Parathyroid adenoma (tissue), 2 donors: ENCODE measurements at regions not wholly inside any gene's neighbourhood (a gene's known extent, or its start where the extent isn't known, plus 50 kb on each side); places are given as distances from the start of the nearest gene placed in this dataset.
A peak's percentile ranks its signal among the peaks of the same experiment; 100 is the strongest.

Experiments used
- H2AFZ ChIP-seq: fragments of 300-600 bp; sonication (generic); one replicate; pipeline ENCODE4 v1.7.0; 2017; ENCODE audit warnings: antibody characterized with exemption, mild to moderate bottlenecking
- H3K27ac ChIP-seq: fragments of 300-600 bp; sonication (generic); one replicate; pipeline ENCODE4 v1.7.0; 2017
- H3K27me3 ChIP-seq: fragments of 300-600 bp; sonication (generic); one replicate; pipeline ENCODE4 v1.7.0; 2017; ENCODE audit warnings: low read length; ENCODE audit not compliant: control insufficient read depth, insufficient read depth
- H3K36me3 ChIP-seq: fragments of 300-600 bp; sonication (generic); one replicate; pipeline ENCODE4 v1.7.0; 2017; ENCODE audit warnings: low read length; ENCODE audit not compliant: control insufficient read depth, insufficient read depth
- H3K4me1 ChIP-seq: fragments of 300-600 bp; sonication (generic); one replicate; pipeline ENCODE4 v1.7.0; 2017; ENCODE audit warnings: control low read depth
- H3K4me2 ChIP-seq: fragments of 300-600 bp; sonication (generic); one replicate; pipeline ENCODE4 v1.7.0; 2017; ENCODE audit warnings: low read length
- H3K4me3 ChIP-seq: fragments of 300-600 bp; sonication (generic); one replicate; pipeline ENCODE4 v1.7.0; 2017; ENCODE audit warnings: low read depth, low read length
- H3K79me2 ChIP-seq: fragments of 300-600 bp; sonication (generic); one replicate; pipeline ENCODE4 v1.7.0; 2017; ENCODE audit warnings: control low read depth
- H3K9ac ChIP-seq: fragments of 300-600 bp; sonication (generic); one replicate; pipeline ENCODE4 v1.7.0; 2017; ENCODE audit warnings: mild to moderate bottlenecking
- H3K9me3 ChIP-seq: fragments of 300-600 bp; sonication (generic); one replicate; pipeline ENCODE4 v1.7.0; 2017; ENCODE audit warnings: low read length; ENCODE audit not compliant: control insufficient read depth
- TF ChIP-seq, protein P1 (sequence below): fragments of 300-600 bp; sonication (generic); IDR thresholded peaks from one replicate; pipeline ENCODE4 v1.7.0; 2017; ENCODE audit warnings: antibody characterized with exemption, mild to moderate bottlenecking
- donor health status: primary hyperparathyroidism.

DNA sequence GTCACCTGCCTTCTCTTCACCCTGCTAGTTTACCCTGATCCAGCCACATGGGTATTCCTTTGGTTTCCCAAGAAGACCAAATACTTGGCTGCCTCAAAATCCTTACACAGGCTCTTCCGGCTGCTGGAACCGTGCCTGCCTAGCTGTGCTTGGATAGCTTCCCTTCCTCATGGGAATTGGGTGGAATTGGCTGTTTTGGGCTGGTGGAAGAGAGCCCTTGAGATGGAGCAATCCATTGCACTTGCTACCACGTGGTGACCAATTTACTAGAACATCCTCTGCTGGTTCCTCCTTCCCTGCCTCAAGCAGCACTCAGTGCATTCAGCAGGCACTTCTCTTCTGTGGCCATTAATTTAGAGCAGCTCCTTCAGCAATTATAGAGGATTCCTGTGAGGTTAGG lies 119.3 kb upstream of the AP1S2 start:
- no peaks in the 10 kb centered on the region for H3K4me1 ChIP-seq
- H3K79me2 ChIP-seq = no peaks in the 10 kb centered on the region
- H2AFZ ChIP-seq = no peak overlapping the region
- no peaks in the 10 kb centered on the region for H3K36me3 ChIP-seq
- no peak overlapping the region for H3K27ac ChIP-seq
- H3K9me3 ChIP-seq = no peaks in the 10 kb centered on the region
- TF ChIP-seq, protein P1, sequence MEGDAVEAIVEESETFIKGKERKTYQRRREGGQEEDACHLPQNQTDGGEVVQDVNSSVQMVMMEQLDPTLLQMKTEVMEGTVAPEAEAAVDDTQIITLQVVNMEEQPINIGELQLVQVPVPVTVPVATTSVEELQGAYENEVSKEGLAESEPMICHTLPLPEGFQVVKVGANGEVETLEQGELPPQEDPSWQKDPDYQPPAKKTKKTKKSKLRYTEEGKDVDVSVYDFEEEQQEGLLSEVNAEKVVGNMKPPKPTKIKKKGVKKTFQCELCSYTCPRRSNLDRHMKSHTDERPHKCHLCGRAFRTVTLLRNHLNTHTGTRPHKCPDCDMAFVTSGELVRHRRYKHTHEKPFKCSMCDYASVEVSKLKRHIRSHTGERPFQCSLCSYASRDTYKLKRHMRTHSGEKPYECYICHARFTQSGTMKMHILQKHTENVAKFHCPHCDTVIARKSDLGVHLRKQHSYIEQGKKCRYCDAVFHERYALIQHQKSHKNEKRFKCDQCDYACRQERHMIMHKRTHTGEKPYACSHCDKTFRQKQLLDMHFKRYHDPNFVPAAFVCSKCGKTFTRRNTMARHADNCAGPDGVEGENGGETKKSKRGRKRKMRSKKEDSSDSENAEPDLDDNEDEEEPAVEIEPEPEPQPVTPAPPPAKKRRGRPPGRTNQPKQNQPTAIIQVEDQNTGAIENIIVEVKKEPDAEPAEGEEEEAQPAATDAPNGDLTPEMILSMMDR = no peak
- H3K9ac ChIP-seq = no peak overlapping the region
- no peaks in the 10 kb centered on the region for H3K27me3 ChIP-seq
- no peak overlapping the region for H3K4me3 ChIP-seq
- H3K4me2 ChIP-seq = no peak overlapping the region

- Histone ChIP-seq H3K4me3 (no peak overlapping the region), H3K9me3 (no peaks in the 10 kb centered on the region), H3K27ac (no peak overlapping the region), H3K36me3 (no peaks in the 10 kb centered on the region), H3K4me1 (no peaks in the 10 kb centered on the region), H3K79me2 (no peaks in the 10 kb centered on the region), H3K4me2 (no peak overlapping the region), H3K27me3 (no peaks in the 10 kb centered on the region), H3K9ac (no peak overlapping the region), H2AFZ (no peak overlapping the region)
- TF ChIP-seq, protein P1 = peak; percentile 37
These were observed 118.7 kb upstream of the AP1S2 start for GRCh38 chrX:15973299-15973698.

GRCh38 chrX:15971696-15972095 lies 117.1 kb upstream of the AP1S2 start:
- Histone ChIP-seq H3K9me3 (no peaks in the 10 kb centered on the region), H3K36me3 (no peaks in the 10 kb centered on the region), H2AFZ (no peak overlapping the region), H3K4me3 (no peak overlapping the region), H3K4me1 (no peaks in the 10 kb centered on the region), H3K27ac (no peak overlapping the region), H3K4me2 (no peak overlapping the region), H3K9ac (no peak overlapping the region), H3K79me2 (no peaks in the 10 kb centered on the region), H3K27me3 (no peaks in the 10 kb centered on the region)
- TF ChIP-seq, protein P1 = no peak

GRCh38 chrX:15963858-15964257 lies 109.2 kb upstream of the AP1S2 start:
- Histone ChIP-seq H3K36me3 (no peaks in the 10 kb centered on the region), H3K4me2 (no peak overlapping the region), H3K27me3 (no peaks in the 10 kb centered on the region), H3K9me3 (no peaks in the 10 kb centered on the region), H3K9ac (no peak overlapping the region), H3K79me2 (no peaks in the 10 kb centered on the region), H3K4me1 (no peaks in the 10 kb centered on the region), H2AFZ (no peak overlapping the region), H3K4me3 (no peak overlapping the region), H3K27ac (no peak overlapping the region)
- TF ChIP-seq, protein P1 = no peak

GRCh38 chrX:15960237-15960636 lies 105.6 kb upstream of the AP1S2 start:
- no peak overlapping the region for H3K9ac ChIP-seq
- no peak overlapping the region for H3K4me2 ChIP-seq
- H3K4me3 ChIP-seq = no peak overlapping the region
- H2AFZ ChIP-seq = no peak overlapping the region
- H3K9me3 ChIP-seq = no peaks in the 10 kb centered on the region
- no peak overlapping the region for H3K27ac ChIP-seq
- H3K27me3 ChIP-seq = no peaks in the 10 kb centered on the region
- H3K4me1 ChIP-seq = no peaks in the 10 kb centered on the region
- H3K79me2 ChIP-seq = no peaks in the 10 kb centered on the region
- TF ChIP-seq, protein P1 = no peak
- H3K36me3 ChIP-seq = no peaks in the 10 kb centered on the region
